GM12891 (cell line): ENCODE measurements at regions not wholly inside any gene's neighbourhood (a gene's known extent, or its start where the extent isn't known, plus 50 kb on each side); places are given as distances from the start of the nearest gene placed in this dataset.

Experiments used
- PAX5 ChIP-seq: IDR thresholded peaks from 2 replicates; pipeline ENCODE4 v1.6.1; 2011; ENCODE audit warnings: low read length, moderate library complexity, mild to moderate bottlenecking; ENCODE audit not compliant: insufficient read depth, severe bottlenecking
- POLR2A ChIP-seq: IDR thresholded peaks from 2 replicates; pipeline ENCODE4 v1.6.1; 2011; ENCODE audit warnings: low read depth, low read length, control low read depth
- POLR2AphosphoS5 ChIP-seq: IDR thresholded peaks from 2 replicates; pipeline ENCODE4 v1.6.1; 2011; ENCODE audit warnings: low read depth, low read length, control low read depth
- POU2F2 ChIP-seq: IDR thresholded peaks from 2 replicates; pipeline ENCODE4 v1.6.1; 2011; ENCODE audit warnings: low read depth, mild to moderate bottlenecking, control low read depth, low read length, moderate library complexity
- SPI1 ChIP-seq: IDR thresholded peaks from 2 replicates; pipeline ENCODE4 v1.6.1; 2011; ENCODE audit warnings: low read depth, low read length, control low read depth
- TAF1 ChIP-seq: IDR thresholded peaks from 2 replicates; pipeline ENCODE4 v1.6.1; 2011; ENCODE audit warnings: low read depth, low read length, control low read depth

DNA sequence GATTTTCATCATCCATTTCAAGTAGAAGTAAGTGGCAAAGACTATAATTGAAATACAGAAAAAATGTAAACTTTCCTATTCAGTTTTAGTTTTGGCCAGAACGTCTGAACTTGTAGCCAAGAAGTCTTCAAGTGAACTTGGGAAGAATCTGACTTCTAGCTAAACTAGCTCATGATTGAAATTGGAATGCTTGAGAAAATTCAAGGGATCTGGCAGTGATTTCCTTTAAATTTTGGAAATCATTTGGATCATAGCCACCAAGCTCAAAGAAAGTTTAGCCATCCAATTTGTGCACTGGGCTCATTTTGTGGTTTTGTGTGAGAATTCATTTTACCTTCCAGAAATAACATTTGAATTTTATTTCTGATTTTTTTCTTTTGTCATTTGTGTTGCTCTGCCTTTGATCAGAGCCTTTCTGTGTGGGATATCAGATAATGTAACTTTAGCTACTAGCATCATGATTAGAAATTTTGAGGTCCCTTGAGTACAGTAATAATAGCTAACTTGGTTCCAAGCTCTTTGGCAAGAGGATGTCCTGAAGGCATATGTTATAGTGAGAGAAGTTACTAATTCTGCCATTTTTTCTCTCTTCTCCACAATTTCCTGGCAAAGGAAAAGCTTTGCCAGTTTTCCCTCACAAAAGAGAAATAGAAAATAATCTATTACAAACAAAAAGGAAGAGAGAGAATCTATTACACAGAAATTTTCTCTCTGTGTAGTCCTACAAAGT, 2123.7 kb upstream of the RAG2 start:
- TF ChIP-seq POLR2A (no peak), POLR2AphosphoS5 (no peak), SPI1 (no peak), TAF1 (no peak), PAX5 (no peak), POU2F2 (no peak)
